Transverse colon (tissue), 4 donors: ENCODE measurements at regions not wholly inside any gene's neighbourhood (a gene's known extent, or its start where the extent isn't known, plus 50 kb on each side); places are given as distances from the start of the nearest gene placed in this dataset.

Experiments
- DNase-seq: peaks from one replicate; pipeline ENCODE4 v3.0.0-alpha.2; 2019
- H3K27ac ChIP-seq, 4 donors: fragments of 200-600 bp; sonication (generic); 2 replicates each; pipeline ENCODE4 v1.5.1; 2016 to 2018; ENCODE audit warnings: inconsistent platforms in 4 of 4
- H3K27me3 ChIP-seq: fragments of 200-600 bp; sonication (generic); 2 replicates; pipeline ENCODE4 v1.5.1; 2017; ENCODE audit warnings: inconsistent platforms
- H3K36me3 ChIP-seq, 4 donors: fragments of 200-600 bp; sonication (generic); 2 replicates each; pipeline ENCODE4 v1.5.1; 2017 to 2019; ENCODE audit warnings: inconsistent platforms in 4 of 4
- H3K4me1 ChIP-seq, 4 donors: fragments of 200-600 bp; sonication (generic); 2 replicates each; pipeline ENCODE4 v1.5.1; 2017 to 2020; ENCODE audit warnings: inconsistent platforms in 4 of 4
- H3K4me3 ChIP-seq, 4 donors: fragments of 200-600 bp; sonication (generic); 1 replicate in 1 of 4; 2 replicates in 3 of 4; pipeline versions ENCODE4 v1.5.1 to v1.6.1; 2017 to 2019; ENCODE audit warnings: inconsistent platforms in 4 of 4
- H3K9me3 ChIP-seq, 2 donors: fragments of 200-600 bp; sonication (generic); 2 replicates each; pipeline ENCODE4 v1.5.1; 2017 to 2019; ENCODE audit warnings: inconsistent platforms in 2 of 2
- EP300 ChIP-seq: sonication (generic); formaldehyde crosslinking; IDR thresholded peaks from one replicate; pipeline ENCODE4 v1.6.1; 2017; ENCODE audit warnings: antibody characterized with exemption, low read depth
- POLR2A ChIP-seq: fragments of 450-650 bp; IDR thresholded peaks from one replicate; pipeline ENCODE4 v1.6.1; 2016; ENCODE audit warnings: antibody characterized with exemption, mild to moderate bottlenecking, moderate library complexity
- POLR2AphosphoS5 ChIP-seq, 3 donors: sonication (generic); formaldehyde crosslinking; IDR thresholded peaks; one replicate each; pipeline ENCODE4 v1.6.1; 2016; ENCODE audit warnings: antibody characterized with exemption in 3 of 3
- WGBS, 2 donors: methylation state at CpG; one replicate each; pipeline ENCODE4 v1.1.5; 2018; ENCODE audit warnings: low coverage in 1 of 2; 5-methylcytosine and 5-hydroxymethylcytosine counted together
- in situ Hi-C, 4 donors: fragments of 200-750 bp; cut with MboI; loops; one replicate each; pipeline versions ENCODE4 v1.15.0 to v1.15.1; 2017; ENCODE audit warnings: low sequenced_read_pairs in 3 of 4, low pct_ligation_motif_present in 1 of 4, low pct_unique_long_range_greater_than_20kb in 1 of 4
- intact Hi-C: fragments of 100-400 bp; cut with DNase I; formaldehyde crosslinking; loops from one replicate; pipeline ENCODE4 v1.15.1; 2023; ENCODE audit warnings: low total_unique reads
- TF ChIP-seq, protein P1 (sequence below), 5 experiments: fragments of 200-600 bp in 3 of 5; fragments of 450-650 bp in 2 of 5; sonication (generic) in 3 of 5; IDR thresholded peaks; 1 replicate in 2 of 5; 2 replicates in 3 of 5; pipeline ENCODE4 v1.5.1; 2016 to 2017; ENCODE audit warnings: antibody characterized with exemption in 5 of 5, inconsistent platforms in 3 of 5, mild to moderate bottlenecking in 2 of 5, moderate library complexity in 1 of 5

DNA sequence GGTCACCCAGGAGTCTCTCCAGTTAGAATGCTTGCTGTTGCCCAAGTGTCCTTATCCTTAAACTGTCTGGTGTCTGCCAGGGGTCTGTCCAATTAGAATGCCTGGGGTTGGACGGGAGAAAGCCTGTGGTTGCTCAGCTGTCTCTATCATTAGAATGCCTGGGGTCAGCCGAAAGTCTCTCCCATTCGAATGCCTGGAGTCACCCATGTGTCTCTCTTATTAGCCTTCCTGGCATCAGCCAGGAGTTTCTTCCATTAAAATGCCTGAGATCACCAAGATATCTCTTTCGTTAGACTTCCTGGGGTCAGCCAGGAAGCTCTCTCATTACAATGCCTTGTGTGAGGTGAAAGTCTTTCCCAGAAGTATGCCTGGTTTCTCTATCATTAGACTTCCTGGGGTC lies 1521.0 kb downstream of the UQCRFS1 start:
- 68 to 83% methylated on average over 1 to 4 of the region's 4 CpGs for WGBS, 2 donors
- intact Hi-C loops = no loop called here
- in situ Hi-C loops = no loop called here
- Histone ChIP-seq H3K4me1 (no peaks in the 10 kb centered on the region), H3K9me3 (peaks cover 0 to 21% of the 10 kb centered on the region in 2 donors), H3K4me3 (no peak overlapping the region), H3K27me3 (no peaks in the 10 kb centered on the region), H3K27ac (no peak overlapping the region), H3K36me3 (no peaks in the 10 kb centered on the region)
- no peak for DNase-seq
- TF ChIP-seq, protein P1, sequence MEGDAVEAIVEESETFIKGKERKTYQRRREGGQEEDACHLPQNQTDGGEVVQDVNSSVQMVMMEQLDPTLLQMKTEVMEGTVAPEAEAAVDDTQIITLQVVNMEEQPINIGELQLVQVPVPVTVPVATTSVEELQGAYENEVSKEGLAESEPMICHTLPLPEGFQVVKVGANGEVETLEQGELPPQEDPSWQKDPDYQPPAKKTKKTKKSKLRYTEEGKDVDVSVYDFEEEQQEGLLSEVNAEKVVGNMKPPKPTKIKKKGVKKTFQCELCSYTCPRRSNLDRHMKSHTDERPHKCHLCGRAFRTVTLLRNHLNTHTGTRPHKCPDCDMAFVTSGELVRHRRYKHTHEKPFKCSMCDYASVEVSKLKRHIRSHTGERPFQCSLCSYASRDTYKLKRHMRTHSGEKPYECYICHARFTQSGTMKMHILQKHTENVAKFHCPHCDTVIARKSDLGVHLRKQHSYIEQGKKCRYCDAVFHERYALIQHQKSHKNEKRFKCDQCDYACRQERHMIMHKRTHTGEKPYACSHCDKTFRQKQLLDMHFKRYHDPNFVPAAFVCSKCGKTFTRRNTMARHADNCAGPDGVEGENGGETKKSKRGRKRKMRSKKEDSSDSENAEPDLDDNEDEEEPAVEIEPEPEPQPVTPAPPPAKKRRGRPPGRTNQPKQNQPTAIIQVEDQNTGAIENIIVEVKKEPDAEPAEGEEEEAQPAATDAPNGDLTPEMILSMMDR (IDR thresholded peaks at IDR 0.05) = no peak
- TF ChIP-seq POLR2A = no peak
- TF ChIP-seq POLR2AphosphoS5 (IDR thresholded peaks at IDR 0.05) = no peak
- TF ChIP-seq EP300 = no peak

DNA sequence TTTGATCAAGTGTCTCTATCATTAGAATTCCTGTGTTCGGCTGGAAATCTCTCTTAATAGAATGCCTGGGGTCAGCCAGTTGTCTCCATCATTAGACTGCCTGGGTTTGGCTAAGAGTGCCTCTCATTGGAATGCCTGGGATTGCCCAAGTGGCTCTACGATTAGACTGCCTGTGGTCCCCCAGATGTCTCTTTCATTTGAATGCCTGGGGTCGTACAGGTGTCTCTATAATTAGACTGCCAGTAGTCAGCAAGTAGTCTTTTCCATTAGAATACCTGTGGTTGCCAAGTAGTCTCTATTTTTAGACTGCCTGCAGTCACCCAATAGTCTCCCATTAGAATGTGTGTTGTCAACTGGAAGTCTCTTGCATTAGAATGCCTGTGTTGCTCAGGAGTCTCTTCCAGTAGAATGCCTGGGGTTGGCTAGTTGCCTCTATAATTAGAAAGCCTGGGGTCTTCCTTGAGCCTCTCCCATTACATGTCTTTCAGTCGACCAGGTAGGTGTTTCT lies 1523.2 kb downstream of the UQCRFS1 start:
- no peak for TF ChIP-seq POLR2AphosphoS5 (IDR thresholded peaks at IDR 0.05)
- TF ChIP-seq, protein P1 (IDR thresholded peaks at IDR 0.05) = no peak
- H3K27ac ChIP-seq = no peak overlapping the region
- 66 to 76% methylated on average over 4 of the region's 4 CpGs for WGBS, 2 donors
- in situ Hi-C loops = no loop called here
- no peaks in the 10 kb centered on the region for H3K36me3 ChIP-seq
- no peak for DNase-seq
- H3K4me1 ChIP-seq = no peaks in the 10 kb centered on the region
- no peak overlapping the region for H3K4me3 ChIP-seq
- intact Hi-C loops = no loop called here
- no peaks in the 10 kb centered on the region for H3K27me3 ChIP-seq
- H3K9me3 ChIP-seq = peaks cover 0 to 32% of the 10 kb centered on the region in 2 donors

DNA sequence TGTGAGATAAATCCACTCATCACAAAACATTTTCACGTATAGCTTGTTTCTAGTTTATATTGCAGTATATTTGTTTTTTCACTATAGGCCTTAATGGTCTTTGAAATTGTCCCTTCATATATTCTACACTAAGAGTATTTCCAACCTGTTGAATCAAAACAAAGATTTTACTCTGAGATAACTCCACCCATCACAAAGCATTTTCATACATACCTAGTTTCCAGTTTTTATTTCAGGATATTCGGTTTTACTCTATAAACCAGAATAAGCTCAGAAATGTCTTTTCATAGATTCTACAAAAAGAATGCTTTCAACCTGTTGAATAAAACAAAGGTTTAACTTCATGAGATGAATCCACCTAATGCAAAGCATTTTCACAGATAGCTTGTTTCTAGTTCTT lies 1528.7 kb downstream of the UQCRFS1 start:
- H3K27me3 ChIP-seq = no peaks in the 10 kb centered on the region
- TF ChIP-seq POLR2A = no peak
- TF ChIP-seq, protein P1 (IDR thresholded peaks at IDR 0.05) = no peak
- no peak for TF ChIP-seq EP300
- TF ChIP-seq POLR2AphosphoS5 (IDR thresholded peaks at IDR 0.05) = no peak
- no peak for DNase-seq
- no peak overlapping the region for H3K27ac ChIP-seq
- in situ Hi-C loops (no loop called here), intact Hi-C loops (no loop called here)
- H3K9me3 ChIP-seq = peaks cover 0 to 21% of the 10 kb centered on the region in 2 donors
- no peaks in the 10 kb centered on the region for H3K4me1 ChIP-seq
- WGBS, 2 donors = 88 to 96% methylated on average over 2 of the region's 2 CpGs
- H3K36me3 ChIP-seq = no peaks in the 10 kb centered on the region
- no peak overlapping the region for H3K4me3 ChIP-seq

DNA sequence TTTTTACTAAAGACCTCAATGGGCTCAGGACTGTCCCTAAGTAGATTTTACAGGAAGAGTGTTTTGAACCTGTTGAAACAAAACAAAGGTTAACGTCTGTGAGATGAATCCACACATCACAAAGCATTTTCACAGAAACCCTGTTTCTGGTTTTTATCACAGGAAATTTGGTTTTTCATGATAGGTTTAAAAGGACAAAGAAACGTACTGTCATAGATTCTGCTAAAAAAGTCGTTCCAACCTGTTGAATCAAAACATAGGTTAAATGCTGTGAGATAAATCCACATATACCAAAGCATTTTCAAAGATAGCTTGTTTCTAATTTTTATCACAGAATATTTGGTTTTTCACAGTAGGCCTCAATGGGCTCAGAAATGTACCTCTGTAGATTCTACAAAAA lies 1531.0 kb downstream of the UQCRFS1 start:
- H3K27ac ChIP-seq = no peak overlapping the region
- 61 to 67% methylated on average over 3 of the region's 3 CpGs for WGBS, 2 donors
- no peaks in the 10 kb centered on the region for H3K27me3 ChIP-seq
- intact Hi-C loops (no loop called here), in situ Hi-C loops (no loop called here)
- H3K4me1 ChIP-seq = no peaks in the 10 kb centered on the region
- no peak for DNase-seq
- H3K4me3 ChIP-seq = no peak overlapping the region
- TF ChIP-seq POLR2AphosphoS5 (IDR thresholded peaks at IDR 0.05) = no peak
- TF ChIP-seq EP300 = no peak
- TF ChIP-seq, protein P1 (IDR thresholded peaks at IDR 0.05) = no peak
- no peak for TF ChIP-seq POLR2A
- H3K9me3 ChIP-seq = peaks cover 0 to 11% of the 10 kb centered on the region in 2 donors
- H3K36me3 ChIP-seq = no peaks in the 10 kb centered on the region
